PC-3 (cell line): ENCODE measurements at regions not wholly inside any gene's neighbourhood (a gene's known extent, or its start where the extent isn't known, plus 50 kb on each side); places are given as distances from the start of the nearest gene placed in this dataset.

Experiments
- ATAC-seq: fragments of 200-7000 bp; cut with Tn5 transposase; 2 replicates; pipeline ENCODE4 v1.9.1; 2020; ENCODE audit warnings: mild to moderate bottlenecking, moderate library complexity
- BruUV-seq: library from RNA; stranded (reverse); fragments of 400-500 nt; replicated peaks from 2 replicates; lab custom pipeline; 2021; lab: Mats Ljungman, UMichigan
- CTCF ChIA-PET: fragments of 300-600 bp; sonication (Branson Sonifier 250); formaldehyde crosslinking; loops from one replicate; lab custom pipeline; 2022; ENCODE audit warnings: antibody characterized with exemption; lab: Charles Lee
- POLR2A ChIA-PET: fragments of 300-600 bp; sonication (Branson Sonifier 250); formaldehyde crosslinking; loops from one replicate; lab custom pipeline; 2022; ENCODE audit warnings: antibody characterized with exemption; ENCODE audit not compliant: unreplicated experiment; lab: Charles Lee
- DNase-seq: peaks from one replicate; pipeline ENCODE4 v3.0.0-alpha.2; 2015
- H2AFZ ChIP-seq: fragments of 300-600 bp; sonication (generic); 2 replicates; pipeline ENCODE4 v1.6.0; 2016; ENCODE audit warnings: antibody characterized with exemption, low read length
- H3F3A ChIP-seq: fragments of 300-600 bp; sonication (generic); one replicate; pipeline ENCODE4 v1.6.0; 2017; ENCODE audit warnings: antibody characterized with exemption, low read length, control low read depth, mild to moderate bottlenecking; ENCODE audit not compliant: unreplicated experiment
- H3K27ac ChIP-seq: fragments of 300-600 bp; sonication (generic); 2 replicates; pipeline ENCODE4 v1.5.1; 2016; ENCODE audit warnings: mild to moderate bottlenecking, low read length
- H3K27me3 ChIP-seq: fragments of 300-600 bp; sonication (generic); 2 replicates; pipeline ENCODE4 v1.6.1; 2016; ENCODE audit warnings: low read length, mixed read lengths
- H3K36me3 ChIP-seq: fragments of 300-600 bp; sonication (generic); 2 replicates; pipeline ENCODE4 v1.6.1; 2016; ENCODE audit warnings: low read depth, mixed run types, low read length, mixed read lengths
- H3K4me1 ChIP-seq: fragments of 300-600 bp; sonication (generic); 2 replicates; pipeline ENCODE4 v1.5.1; 2016; ENCODE audit warnings: low read length; ENCODE audit not compliant: insufficient read depth
- H3K4me2 ChIP-seq: fragments of 300-600 bp; sonication (generic); 2 replicates; pipeline ENCODE4 v1.6.0; 2016; ENCODE audit warnings: low read length
- H3K4me3 ChIP-seq: fragments of 300-600 bp; sonication (generic); 2 replicates; pipeline ENCODE4 v1.5.1; 2016; ENCODE audit warnings: mild to moderate bottlenecking, low read length, mixed read lengths
- H3K79me2 ChIP-seq: fragments of 300-600 bp; sonication (generic); 2 replicates; pipeline ENCODE4 v1.6.1; 2017; ENCODE audit warnings: low read length, mixed read lengths
- H3K9ac ChIP-seq: fragments of 300-600 bp; sonication (generic); 2 replicates; pipeline ENCODE4 v1.6.0; 2016; ENCODE audit warnings: mild to moderate bottlenecking, low read length
- H3K9me2 ChIP-seq: fragments of 300-600 bp; sonication (generic); replicated peaks from 2 replicates; pipeline ENCODE4 v1.6.1; 2016; ENCODE audit warnings: mixed run types, low read length, mixed read lengths
- H3K9me3 ChIP-seq: fragments of 300-600 bp; sonication (generic); 2 replicates; pipeline ENCODE4 v1.6.1; 2016; ENCODE audit warnings: low read length, mixed read lengths
- H4K20me1 ChIP-seq: fragments of 300-600 bp; sonication (generic); 2 replicates; pipeline ENCODE4 v1.6.1; 2016; ENCODE audit warnings: low read length, mixed read lengths
- EZH2 ChIP-seq: fragments of 300-600 bp; sonication (generic); IDR thresholded peaks from one replicate; pipeline ENCODE4 v1.6.1; 2017; ENCODE audit warnings: antibody characterized with exemption, mild to moderate bottlenecking, low read length; ENCODE audit not compliant: unreplicated experiment
- EZH2phosphoT487 ChIP-seq: fragments of 300-600 bp; sonication (generic); IDR thresholded peaks from 2 replicates; pipeline ENCODE4 v1.6.1; 2018; ENCODE audit warnings: mild to moderate bottlenecking, antibody characterized with exemption, low read length, borderline replicate concordance
- intact Hi-C: fragments of 100-400 bp; cut with micrococcal nuclease; formaldehyde crosslinking; loops from 2 replicates; pipeline ENCODE4 v1.9.0; 2023
- TF ChIP-seq, protein P1 (sequence below): fragments of 300-600 bp; sonication (generic); conservative IDR thresholded peaks from 2 replicates; pipeline ENCODE4 v1.5.1; 2017; ENCODE audit warnings: antibody characterized with exemption, low read depth, mild to moderate bottlenecking, low read length

DNA sequence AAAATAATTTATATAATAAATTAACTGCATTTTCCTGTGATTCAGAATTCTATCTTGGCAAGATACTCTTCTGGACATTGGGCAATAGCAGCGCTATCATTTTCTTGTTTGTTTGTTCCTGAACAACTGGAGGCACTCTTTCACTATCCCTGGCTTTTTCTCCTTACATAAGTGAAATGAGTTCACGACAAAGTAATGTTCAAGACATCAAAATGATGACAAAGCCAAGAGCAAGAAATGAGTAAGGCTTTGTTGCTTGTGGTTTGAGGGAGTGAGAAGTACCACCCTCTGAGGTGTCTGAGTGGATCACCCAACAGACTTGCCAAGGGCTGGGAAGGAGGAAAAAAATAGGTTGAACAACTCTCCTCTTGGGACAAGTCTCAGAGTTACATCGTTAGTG is 466.6 kb upstream of the JAG1 start:
- H3K4me3 ChIP-seq = no peak overlapping the region
- H3K79me2 ChIP-seq = no peaks in the 10 kb centered on the region
- intact Hi-C loops = loop anchor here (1.0 to 5.0 kb wide), 4 partner anchors 37 to 134 kb away; no protein-coding TSS in a partner anchor
- ChIA-PET POLR2A (no interaction called here), CTCF (no interaction called here)
- H3K36me3 ChIP-seq = no peaks in the 10 kb centered on the region
- ATAC-seq = peak; percentile 97
- BruUV-seq = no TSS peak
- no peak for TF ChIP-seq EZH2
- TF ChIP-seq EZH2phosphoT487 = no peak
- TF ChIP-seq, protein P1, sequence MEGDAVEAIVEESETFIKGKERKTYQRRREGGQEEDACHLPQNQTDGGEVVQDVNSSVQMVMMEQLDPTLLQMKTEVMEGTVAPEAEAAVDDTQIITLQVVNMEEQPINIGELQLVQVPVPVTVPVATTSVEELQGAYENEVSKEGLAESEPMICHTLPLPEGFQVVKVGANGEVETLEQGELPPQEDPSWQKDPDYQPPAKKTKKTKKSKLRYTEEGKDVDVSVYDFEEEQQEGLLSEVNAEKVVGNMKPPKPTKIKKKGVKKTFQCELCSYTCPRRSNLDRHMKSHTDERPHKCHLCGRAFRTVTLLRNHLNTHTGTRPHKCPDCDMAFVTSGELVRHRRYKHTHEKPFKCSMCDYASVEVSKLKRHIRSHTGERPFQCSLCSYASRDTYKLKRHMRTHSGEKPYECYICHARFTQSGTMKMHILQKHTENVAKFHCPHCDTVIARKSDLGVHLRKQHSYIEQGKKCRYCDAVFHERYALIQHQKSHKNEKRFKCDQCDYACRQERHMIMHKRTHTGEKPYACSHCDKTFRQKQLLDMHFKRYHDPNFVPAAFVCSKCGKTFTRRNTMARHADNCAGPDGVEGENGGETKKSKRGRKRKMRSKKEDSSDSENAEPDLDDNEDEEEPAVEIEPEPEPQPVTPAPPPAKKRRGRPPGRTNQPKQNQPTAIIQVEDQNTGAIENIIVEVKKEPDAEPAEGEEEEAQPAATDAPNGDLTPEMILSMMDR = peak; percentile 48; the same call in 1 of the 2 replicates
- H3K4me1 ChIP-seq = peaks cover 17% of the 10 kb centered on the region
- no peaks in the 10 kb centered on the region; the same call in 1 of the 2 replicates for H3K9me2 ChIP-seq
- no peak overlapping the region for H3K9ac ChIP-seq
- H3K4me2 ChIP-seq = peak overlapping the region; percentile 52
- no peak overlapping the region for H2AFZ ChIP-seq
- H3F3A ChIP-seq = no peaks in the 10 kb centered on the region
- H3K9me3 ChIP-seq = no peaks in the 10 kb centered on the region
- H4K20me1 ChIP-seq = no peaks in the 10 kb centered on the region
- peak overlapping the region; percentile 66 for H3K27ac ChIP-seq
- peak; percentile 96 for DNase-seq
- H3K27me3 ChIP-seq = no peaks in the 10 kb centered on the region

DNA sequence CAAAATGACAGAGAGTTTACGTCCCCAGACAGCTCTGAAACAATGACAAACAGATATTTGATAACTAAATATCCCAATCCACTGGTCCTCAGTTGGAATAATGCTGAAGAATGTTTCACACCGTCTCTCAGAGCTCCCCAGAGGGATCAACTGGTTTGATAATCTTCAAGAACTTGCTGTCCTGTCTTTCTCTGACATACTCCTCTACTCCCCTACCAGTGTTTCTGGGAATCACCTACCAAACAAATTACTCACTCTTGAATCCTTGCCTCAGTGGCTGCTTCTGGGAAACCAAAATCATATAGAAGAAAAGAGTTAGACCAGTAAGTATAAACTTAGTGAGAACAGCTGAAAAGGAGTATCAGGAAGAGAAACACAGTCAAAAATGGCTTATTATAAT is 469.7 kb upstream of the JAG1 start:
- ATAC-seq (no peak), DNase-seq (no peak)
- H3K79me2 ChIP-seq = no peaks in the 10 kb centered on the region
- intact Hi-C loops = loop anchor here (5.0 kb wide), 2 partner anchors 34 to 64 kb away; no protein-coding TSS in a partner anchor
- POLR2A ChIA-PET = no interaction called here
- no peak overlapping the region for H3K9ac ChIP-seq
- no peak overlapping the region for H3K27ac ChIP-seq
- no peak overlapping the region for H3K4me2 ChIP-seq
- no peaks in the 10 kb centered on the region for H4K20me1 ChIP-seq
- BruUV-seq = no TSS peak
- TF ChIP-seq EZH2phosphoT487 = no peak
- TF ChIP-seq, protein P1 = no peak
- TF ChIP-seq EZH2 = no peak
- H3K4me3 ChIP-seq = no peak overlapping the region
- H3K9me2 ChIP-seq = no peaks in the 10 kb centered on the region; the same call in 1 of the 2 replicates
- no peaks in the 10 kb centered on the region for H3K9me3 ChIP-seq
- no peaks in the 10 kb centered on the region for H3K27me3 ChIP-seq
- H2AFZ ChIP-seq = no peak overlapping the region
- peaks cover 17% of the 10 kb centered on the region for H3K4me1 ChIP-seq
- H3F3A ChIP-seq = no peaks in the 10 kb centered on the region
- CTCF ChIA-PET = no interaction called here
- H3K36me3 ChIP-seq = no peaks in the 10 kb centered on the region

DNA sequence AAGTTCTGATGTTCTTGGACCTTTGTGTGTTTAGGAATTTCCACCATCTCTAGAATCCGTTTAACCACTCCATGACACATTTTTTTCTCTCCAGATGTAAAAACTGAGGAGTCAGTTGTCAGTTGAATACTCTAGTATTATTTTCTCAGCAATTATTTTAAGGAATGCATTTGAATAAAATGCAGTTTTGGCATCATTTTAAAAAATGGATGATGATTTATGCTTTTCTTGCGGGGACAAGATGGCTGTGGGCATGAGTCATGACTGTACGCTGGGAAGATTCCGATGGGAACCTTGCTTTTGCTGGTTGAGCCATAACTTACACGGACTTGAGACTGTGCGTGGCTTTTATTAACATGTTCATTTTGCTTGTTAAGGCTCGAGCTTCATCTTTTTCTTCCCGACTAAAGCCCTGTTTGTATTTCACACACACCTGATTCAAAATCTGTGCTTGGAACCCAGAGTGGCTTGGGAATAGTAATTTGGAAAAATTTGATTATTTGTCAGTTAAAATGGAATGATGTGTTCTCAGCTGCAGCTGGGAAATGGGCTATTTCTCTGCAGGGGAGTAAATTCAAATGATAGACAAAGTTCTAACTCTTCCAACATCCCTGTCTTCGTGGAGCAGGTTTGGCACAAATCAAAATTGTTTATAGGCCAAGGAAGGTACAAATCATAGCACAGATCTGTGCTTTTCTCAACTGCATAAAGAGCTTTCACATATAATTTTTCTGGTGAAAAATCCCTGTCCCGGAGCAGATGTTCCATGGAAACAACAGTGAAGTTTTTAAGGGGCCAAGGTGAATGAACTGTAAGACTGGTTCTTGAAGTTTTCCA is 470.5 kb upstream of the JAG1 start:
- DNase-seq (no peak), ATAC-seq (no peak)
- no peaks in the 10 kb centered on the region for H3K27me3 ChIP-seq
- no peak overlapping the region for H2AFZ ChIP-seq
- no peak overlapping the region for H3K4me3 ChIP-seq
- no peak overlapping the region for H3K4me2 ChIP-seq
- H3K9me3 ChIP-seq = no peaks in the 10 kb centered on the region
- H3K9ac ChIP-seq = no peak overlapping the region
- peaks cover 17% of the 10 kb centered on the region for H3K4me1 ChIP-seq
- no peaks in the 10 kb centered on the region for H3F3A ChIP-seq
- H3K9me2 ChIP-seq = no peaks in the 10 kb centered on the region; the same call in 1 of the 2 replicates
- ChIA-PET POLR2A (no interaction called here), CTCF (no interaction called here)
- H3K36me3 ChIP-seq = no peaks in the 10 kb centered on the region
- no peaks in the 10 kb centered on the region for H3K79me2 ChIP-seq
- no peak for TF ChIP-seq EZH2
- TF ChIP-seq, protein P1 = no peak
- no peak for TF ChIP-seq EZH2phosphoT487
- no TSS peak for BruUV-seq
- intact Hi-C loops = loop anchor here (5.0 kb wide), 2 partner anchors 33 to 63 kb away; no protein-coding TSS in a partner anchor
- no peaks in the 10 kb centered on the region for H4K20me1 ChIP-seq
- H3K27ac ChIP-seq = no peak overlapping the region
